GM23338 (cell line): ENCODE measurements at regions not wholly inside any gene's neighbourhood (a gene's known extent, or its start where the extent isn't known, plus 50 kb on each side); places are given as distances from the start of the nearest gene placed in this dataset.

Experiments
- ATAC-seq: fragments of 200-7000 bp; cut with Tn5 transposase; 3 replicates; pipeline ENCODE4 v1.9.1; 2020
- DNase-seq: peaks from one replicate; pipeline ENCODE4 v3.0.0-alpha.2; 2015; ENCODE audit warnings: low spot score
- H2AFZ ChIP-seq: fragments of 200-600 bp; sonication (generic); 2 replicates; pipeline ENCODE4 v1.8.0; 2016; ENCODE audit warnings: antibody characterized with exemption, mild to moderate bottlenecking, moderate library complexity
- H3F3A ChIP-seq: fragments of 200-600 bp; sonication (generic); replicated peaks from 2 replicates; pipeline ENCODE4 v1.8.0; 2017; ENCODE audit warnings: antibody characterized with exemption, mixed run types, low read depth
- H3K27ac ChIP-seq: fragments of 200-600 bp; sonication (generic); 2 replicates; pipeline ENCODE4 v1.6.1; 2016; ENCODE audit warnings: low read depth
- H3K27me3 ChIP-seq: fragments of 200-600 bp; sonication (generic); 2 replicates; pipeline ENCODE4 v1.8.0; 2016; ENCODE audit warnings: mild to moderate bottlenecking, mixed run types, moderate library complexity; ENCODE audit not compliant: insufficient read depth
- H3K36me3 ChIP-seq: fragments of 200-600 bp; sonication (generic); 2 replicates; pipeline ENCODE4 v1.8.0; 2016; ENCODE audit warnings: mild to moderate bottlenecking; ENCODE audit not compliant: insufficient read depth
- H3K4me1 ChIP-seq: fragments of 200-600 bp; sonication (generic); 2 replicates; pipeline ENCODE4 v1.8.0; 2016; ENCODE audit warnings: mild to moderate bottlenecking, moderate library complexity; ENCODE audit not compliant: insufficient read depth
- H3K4me2 ChIP-seq: fragments of 200-600 bp; sonication (generic); 2 replicates; pipeline ENCODE4 v1.7.1; 2017; ENCODE audit warnings: mixed run types
- H3K4me3 ChIP-seq: fragments of 200-600 bp; sonication (generic); 2 replicates; pipeline ENCODE4 v1.6.1; 2016; ENCODE audit warnings: mixed run types
- H3K79me2 ChIP-seq: fragments of 200-600 bp; sonication (generic); replicated peaks from 2 replicates; pipeline ENCODE4 v1.8.0; 2017; ENCODE audit warnings: mild to moderate bottlenecking; ENCODE audit not compliant: insufficient read depth
- H3K9me2 ChIP-seq: fragments of 200-600 bp; sonication (generic); 2 replicates; pipeline ENCODE4 v1.8.0; 2017; ENCODE audit not compliant: insufficient read depth
- H4K20me1 ChIP-seq: fragments of 200-600 bp; sonication (generic); replicated peaks from 2 replicates; pipeline ENCODE4 v1.8.0; 2017; ENCODE audit warnings: mild to moderate bottlenecking; ENCODE audit not compliant: insufficient read depth
- H3K27ac Mint-ChIP-seq: 2 replicates; pipeline ENCODE4 v1.8.0; 2020; ENCODE audit warnings: inconsistent platforms, mild to moderate bottlenecking, moderate library complexity, mixed read lengths
- H3K27me3 Mint-ChIP-seq: 3 replicates; pipeline ENCODE4 v1.8.0; 2022; ENCODE audit warnings: low read depth, mild to moderate bottlenecking, moderate library complexity, mixed read lengths, inconsistent platforms; ENCODE audit not compliant: insufficient read depth, poor library complexity
- H3K36me3 Mint-ChIP-seq: 3 replicates; pipeline ENCODE4 v1.8.0; 2021; ENCODE audit warnings: low read depth, mild to moderate bottlenecking, inconsistent platforms, moderate library complexity, mixed read lengths
- H3K4me1 Mint-ChIP-seq: 3 replicates; pipeline ENCODE4 v1.8.0; 2020; ENCODE audit warnings: mild to moderate bottlenecking, inconsistent platforms, mixed read lengths
- H3K4me3 Mint-ChIP-seq: 3 replicates; pipeline ENCODE4 v1.8.0; 2021; ENCODE audit warnings: moderate library complexity, mild to moderate bottlenecking, inconsistent platforms, mixed read lengths
- H3K9me3 Mint-ChIP-seq: 3 replicates; pipeline ENCODE4 v1.8.0; 2020; ENCODE audit warnings: moderate library complexity, mild to moderate bottlenecking, inconsistent platforms, mixed read lengths
- CREB1 ChIP-seq: fragments of 250-450 bp; sonication (Bioruptor Pico); IDR thresholded peaks from 2 replicates; pipeline ENCODE4 v1.5.0; 2020; ENCODE audit warnings: low read depth, mild to moderate bottlenecking, moderate library complexity
- EZH2 ChIP-seq: fragments of 200-600 bp; sonication (generic); IDR thresholded peaks from one replicate; pipeline ENCODE4 v1.8.0; 2017; ENCODE audit warnings: antibody characterized with exemption, mild to moderate bottlenecking, low read depth; ENCODE audit not compliant: unreplicated experiment
- EZH2phosphoT487 ChIP-seq: fragments of 200-600 bp; sonication (generic); IDR thresholded peaks from one replicate; pipeline ENCODE4 v1.8.1; 2018; ENCODE audit warnings: antibody characterized with exemption; ENCODE audit not compliant: unreplicated experiment
- JUNB ChIP-seq: IDR thresholded peaks from one replicate; pipeline ENCODE4 v1.6.1; 2016; ENCODE audit warnings: antibody characterized with exemption; ENCODE audit not compliant: unreplicated experiment
- NANOG ChIP-seq: IDR thresholded peaks from 2 replicates; pipeline ENCODE4 v1.6.1; 2016; ENCODE audit warnings: antibody characterized with exemption, borderline replicate concordance
- POLR2AphosphoS5 ChIP-seq: IDR thresholded peaks from 2 replicates; pipeline ENCODE4 v1.6.1; 2016; ENCODE audit warnings: antibody characterized with exemption, low read depth
- STAT1 ChIP-seq: IDR thresholded peaks from one replicate; pipeline ENCODE4 v1.6.1; 2016; ENCODE audit warnings: antibody characterized with exemption; ENCODE audit not compliant: unreplicated experiment
- ZNF114 ChIP-seq: fragments of 250-450 bp; sonication (Bioruptor Pico); IDR thresholded peaks from 2 replicates; pipeline ENCODE4 v1.5.0; 2020; ENCODE audit warnings: mild to moderate bottlenecking, moderate library complexity
- ZNF331 ChIP-seq: fragments of 250-450 bp; sonication (Bioruptor Pico); IDR thresholded peaks from 2 replicates; pipeline ENCODE4 v1.5.0; 2020; ENCODE audit warnings: low read depth, mild to moderate bottlenecking, moderate library complexity
- TF ChIP-seq, protein P1 (sequence below): fragments of 250-450 bp; sonication (Bioruptor Pico); IDR thresholded peaks from 2 replicates; pipeline ENCODE4 v1.5.0; 2020; ENCODE audit warnings: mild to moderate bottlenecking, moderate library complexity
- TF ChIP-seq, protein P2 (sequence below): IDR thresholded peaks from 2 replicates; pipeline ENCODE4 v1.6.1; 2016; ENCODE audit warnings: antibody characterized with exemption
- TF ChIP-seq, protein P3 (sequence below), 2 experiments: fragments of 200-600 bp in 1 of 2; sonication (generic) in 1 of 2; conservative IDR thresholded peaks; 2 replicates each; pipeline versions ENCODE4 v1.5.1 to v1.6.1; 2016 to 2017; ENCODE audit warnings: antibody characterized with exemption in 2 of 2, low read depth in 2 of 2, mild to moderate bottlenecking in 2 of 2, moderate library complexity in 1 of 2
- TF ChIP-seq, protein P4 (sequence below): IDR thresholded peaks from one replicate; pipeline ENCODE4 v1.6.1; 2018; ENCODE audit warnings: antibody characterized with exemption; ENCODE audit not compliant: unreplicated experiment

DNA sequence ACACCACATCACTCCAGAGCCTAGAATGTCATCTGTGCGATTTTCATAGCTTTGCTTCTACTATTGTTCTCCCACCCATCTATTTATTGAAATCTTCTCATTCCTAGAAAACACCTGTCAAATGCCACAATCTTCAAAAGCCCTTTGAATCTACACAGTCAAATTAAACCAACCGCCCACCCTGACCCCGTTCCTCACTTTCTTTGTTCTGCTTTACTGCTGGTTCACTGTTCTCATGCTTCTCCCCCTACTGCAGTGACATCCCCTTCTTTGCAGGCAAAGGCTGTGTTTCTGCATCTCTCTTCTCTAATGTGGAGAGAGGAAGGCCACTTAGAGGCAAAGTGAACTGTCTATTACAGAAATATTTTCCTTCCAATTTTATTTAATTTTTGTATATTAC lies 152.4 kb upstream of the NEBL start:
- ATAC-seq = no peak
- Histone ChIP-seq H3K36me3 (no peaks in the 10 kb centered on the region), H3K79me2 (no peaks in the 10 kb centered on the region), H3K27ac (no peak overlapping the region), H3K4me1 (no peaks in the 10 kb centered on the region), H3K9me2 (no peaks in the 10 kb centered on the region; the same call in 1 of the 2 replicates), H3K27me3 (no peaks in the 10 kb centered on the region), H3K4me2 (no peak overlapping the region), H2AFZ (no peak overlapping the region), H4K20me1 (no peaks in the 10 kb centered on the region), H3K4me3 (no peak overlapping the region), H3F3A (no peaks in the 10 kb centered on the region)
- Mint-ChIP-seq H3K27ac (no peak overlapping the region), H3K4me1 (no peaks in the 10 kb centered on the region), H3K27me3 (no peaks in the 10 kb centered on the region), H3K4me3 (no peak overlapping the region), H3K9me3 (no peaks in the 10 kb centered on the region; the same call in 2 of the 3 replicates), H3K36me3 (no peaks in the 10 kb centered on the region)
- no peak for DNase-seq
- TF ChIP-seq EZH2 (no peak), NANOG (no peak), CREB1 (no peak), JUNB (no peak), ZNF331 (CRISPR knock-in tag) (no peak), POLR2AphosphoS5 (no peak), EZH2phosphoT487 (no peak), STAT1 (no peak), ZNF114 (CRISPR knock-in tag) (no peak)
- TF ChIP-seq, protein P1, sequence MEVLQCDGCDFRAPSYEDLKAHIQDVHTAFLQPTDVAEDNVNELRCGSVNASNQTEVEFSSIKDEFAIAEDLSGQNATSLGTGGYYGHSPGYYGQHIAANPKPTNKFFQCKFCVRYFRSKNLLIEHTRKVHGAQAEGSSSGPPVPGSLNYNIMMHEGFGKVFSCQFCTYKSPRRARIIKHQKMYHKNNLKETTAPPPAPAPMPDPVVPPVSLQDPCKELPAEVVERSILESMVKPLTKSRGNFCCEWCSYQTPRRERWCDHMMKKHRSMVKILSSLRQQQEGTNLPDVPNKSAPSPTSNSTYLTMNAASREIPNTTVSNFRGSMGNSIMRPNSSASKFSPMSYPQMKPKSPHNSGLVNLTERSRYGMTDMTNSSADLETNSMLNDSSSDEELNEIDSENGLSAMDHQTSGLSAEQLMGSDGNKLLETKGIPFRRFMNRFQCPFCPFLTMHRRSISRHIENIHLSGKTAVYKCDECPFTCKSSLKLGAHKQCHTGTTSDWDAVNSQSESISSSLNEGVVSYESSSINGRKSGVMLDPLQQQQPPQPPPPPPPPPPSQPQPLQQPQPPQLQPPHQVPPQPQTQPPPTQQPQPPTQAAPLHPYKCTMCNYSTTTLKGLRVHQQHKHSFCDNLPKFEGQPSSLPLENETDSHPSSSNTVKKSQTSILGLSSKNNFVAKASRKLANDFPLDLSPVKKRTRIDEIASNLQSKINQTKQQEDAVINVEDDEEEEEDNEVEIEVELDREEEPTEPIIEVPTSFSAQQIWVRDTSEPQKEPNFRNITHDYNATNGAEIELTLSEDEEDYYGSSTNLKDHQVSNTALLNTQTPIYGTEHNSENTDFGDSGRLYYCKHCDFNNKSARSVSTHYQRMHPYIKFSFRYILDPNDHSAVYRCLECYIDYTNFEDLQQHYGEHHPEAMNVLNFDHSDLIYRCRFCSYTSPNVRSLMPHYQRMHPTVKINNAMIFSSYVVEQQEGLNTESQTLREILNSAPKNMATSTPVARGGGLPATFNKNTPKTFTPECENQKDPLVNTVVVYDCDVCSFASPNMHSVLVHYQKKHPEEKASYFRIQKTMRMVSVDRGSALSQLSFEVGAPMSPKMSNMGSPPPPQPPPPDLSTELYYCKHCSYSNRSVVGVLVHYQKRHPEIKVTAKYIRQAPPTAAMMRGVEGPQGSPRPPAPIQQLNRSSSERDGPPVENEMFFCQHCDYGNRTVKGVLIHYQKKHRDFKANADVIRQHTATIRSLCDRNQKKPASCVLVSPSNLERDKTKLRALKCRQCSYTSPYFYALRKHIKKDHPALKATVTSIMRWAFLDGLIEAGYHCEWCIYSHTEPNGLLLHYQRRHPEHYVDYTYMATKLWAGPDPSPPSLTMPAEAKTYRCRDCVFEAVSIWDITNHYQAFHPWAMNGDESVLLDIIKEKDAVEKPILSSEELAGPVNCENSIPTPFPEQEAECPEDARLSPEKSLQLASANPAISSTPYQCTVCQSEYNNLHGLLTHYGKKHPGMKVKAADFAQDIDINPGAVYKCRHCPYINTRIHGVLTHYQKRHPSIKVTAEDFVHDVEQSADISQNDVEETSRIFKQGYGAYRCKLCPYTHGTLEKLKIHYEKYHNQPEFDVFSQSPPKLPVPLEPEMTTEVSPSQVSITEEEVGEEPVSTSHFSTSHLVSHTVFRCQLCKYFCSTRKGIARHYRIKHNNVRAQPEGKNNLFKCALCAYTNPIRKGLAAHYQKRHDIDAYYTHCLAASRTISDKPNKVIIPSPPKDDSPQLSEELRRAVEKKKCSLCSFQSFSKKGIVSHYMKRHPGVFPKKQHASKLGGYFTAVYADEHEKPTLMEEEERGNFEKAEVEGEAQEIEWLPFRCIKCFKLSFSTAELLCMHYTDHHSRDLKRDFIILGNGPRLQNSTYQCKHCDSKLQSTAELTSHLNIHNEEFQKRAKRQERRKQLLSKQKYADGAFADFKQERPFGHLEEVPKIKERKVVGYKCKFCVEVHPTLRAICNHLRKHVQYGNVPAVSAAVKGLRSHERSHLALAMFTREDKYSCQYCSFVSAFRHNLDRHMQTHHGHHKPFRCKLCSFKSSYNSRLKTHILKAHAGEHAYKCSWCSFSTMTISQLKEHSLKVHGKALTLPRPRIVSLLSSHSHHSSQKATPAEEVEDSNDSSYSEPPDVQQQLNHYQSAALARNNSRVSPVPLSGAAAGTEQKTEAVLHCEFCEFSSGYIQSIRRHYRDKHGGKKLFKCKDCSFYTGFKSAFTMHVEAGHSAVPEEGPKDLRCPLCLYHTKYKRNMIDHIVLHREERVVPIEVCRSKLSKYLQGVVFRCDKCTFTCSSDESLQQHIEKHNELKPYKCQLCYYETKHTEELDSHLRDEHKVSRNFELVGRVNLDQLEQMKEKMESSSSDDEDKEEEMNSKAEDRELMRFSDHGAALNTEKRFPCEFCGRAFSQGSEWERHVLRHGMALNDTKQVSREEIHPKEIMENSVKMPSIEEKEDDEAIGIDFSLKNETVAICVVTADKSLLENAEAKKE = no peak
- TF ChIP-seq, protein P2, sequence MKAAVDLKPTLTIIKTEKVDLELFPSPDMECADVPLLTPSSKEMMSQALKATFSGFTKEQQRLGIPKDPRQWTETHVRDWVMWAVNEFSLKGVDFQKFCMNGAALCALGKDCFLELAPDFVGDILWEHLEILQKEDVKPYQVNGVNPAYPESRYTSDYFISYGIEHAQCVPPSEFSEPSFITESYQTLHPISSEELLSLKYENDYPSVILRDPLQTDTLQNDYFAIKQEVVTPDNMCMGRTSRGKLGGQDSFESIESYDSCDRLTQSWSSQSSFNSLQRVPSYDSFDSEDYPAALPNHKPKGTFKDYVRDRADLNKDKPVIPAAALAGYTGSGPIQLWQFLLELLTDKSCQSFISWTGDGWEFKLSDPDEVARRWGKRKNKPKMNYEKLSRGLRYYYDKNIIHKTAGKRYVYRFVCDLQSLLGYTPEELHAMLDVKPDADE = no peak
- TF ChIP-seq, protein P3, sequence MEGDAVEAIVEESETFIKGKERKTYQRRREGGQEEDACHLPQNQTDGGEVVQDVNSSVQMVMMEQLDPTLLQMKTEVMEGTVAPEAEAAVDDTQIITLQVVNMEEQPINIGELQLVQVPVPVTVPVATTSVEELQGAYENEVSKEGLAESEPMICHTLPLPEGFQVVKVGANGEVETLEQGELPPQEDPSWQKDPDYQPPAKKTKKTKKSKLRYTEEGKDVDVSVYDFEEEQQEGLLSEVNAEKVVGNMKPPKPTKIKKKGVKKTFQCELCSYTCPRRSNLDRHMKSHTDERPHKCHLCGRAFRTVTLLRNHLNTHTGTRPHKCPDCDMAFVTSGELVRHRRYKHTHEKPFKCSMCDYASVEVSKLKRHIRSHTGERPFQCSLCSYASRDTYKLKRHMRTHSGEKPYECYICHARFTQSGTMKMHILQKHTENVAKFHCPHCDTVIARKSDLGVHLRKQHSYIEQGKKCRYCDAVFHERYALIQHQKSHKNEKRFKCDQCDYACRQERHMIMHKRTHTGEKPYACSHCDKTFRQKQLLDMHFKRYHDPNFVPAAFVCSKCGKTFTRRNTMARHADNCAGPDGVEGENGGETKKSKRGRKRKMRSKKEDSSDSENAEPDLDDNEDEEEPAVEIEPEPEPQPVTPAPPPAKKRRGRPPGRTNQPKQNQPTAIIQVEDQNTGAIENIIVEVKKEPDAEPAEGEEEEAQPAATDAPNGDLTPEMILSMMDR (conservative IDR thresholded peaks at IDR 0.05; ENCODE audit: low read depth in 2 of 2) = no peak
- TF ChIP-seq, protein P4, sequence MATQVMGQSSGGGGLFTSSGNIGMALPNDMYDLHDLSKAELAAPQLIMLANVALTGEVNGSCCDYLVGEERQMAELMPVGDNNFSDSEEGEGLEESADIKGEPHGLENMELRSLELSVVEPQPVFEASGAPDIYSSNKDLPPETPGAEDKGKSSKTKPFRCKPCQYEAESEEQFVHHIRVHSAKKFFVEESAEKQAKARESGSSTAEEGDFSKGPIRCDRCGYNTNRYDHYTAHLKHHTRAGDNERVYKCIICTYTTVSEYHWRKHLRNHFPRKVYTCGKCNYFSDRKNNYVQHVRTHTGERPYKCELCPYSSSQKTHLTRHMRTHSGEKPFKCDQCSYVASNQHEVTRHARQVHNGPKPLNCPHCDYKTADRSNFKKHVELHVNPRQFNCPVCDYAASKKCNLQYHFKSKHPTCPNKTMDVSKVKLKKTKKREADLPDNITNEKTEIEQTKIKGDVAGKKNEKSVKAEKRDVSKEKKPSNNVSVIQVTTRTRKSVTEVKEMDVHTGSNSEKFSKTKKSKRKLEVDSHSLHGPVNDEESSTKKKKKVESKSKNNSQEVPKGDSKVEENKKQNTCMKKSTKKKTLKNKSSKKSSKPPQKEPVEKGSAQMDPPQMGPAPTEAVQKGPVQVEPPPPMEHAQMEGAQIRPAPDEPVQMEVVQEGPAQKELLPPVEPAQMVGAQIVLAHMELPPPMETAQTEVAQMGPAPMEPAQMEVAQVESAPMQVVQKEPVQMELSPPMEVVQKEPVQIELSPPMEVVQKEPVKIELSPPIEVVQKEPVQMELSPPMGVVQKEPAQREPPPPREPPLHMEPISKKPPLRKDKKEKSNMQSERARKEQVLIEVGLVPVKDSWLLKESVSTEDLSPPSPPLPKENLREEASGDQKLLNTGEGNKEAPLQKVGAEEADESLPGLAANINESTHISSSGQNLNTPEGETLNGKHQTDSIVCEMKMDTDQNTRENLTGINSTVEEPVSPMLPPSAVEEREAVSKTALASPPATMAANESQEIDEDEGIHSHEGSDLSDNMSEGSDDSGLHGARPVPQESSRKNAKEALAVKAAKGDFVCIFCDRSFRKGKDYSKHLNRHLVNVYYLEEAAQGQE = no peak
